Naive thymus-derived CD4-positive, alpha-beta T cell (primary cell): ENCODE measurements at regions not wholly inside any gene's neighbourhood (a gene's known extent, or its start where the extent isn't known, plus 50 kb on each side); places are given as distances from the start of the nearest gene placed in this dataset.

Experiments
- ATAC-seq: fragments of 150-1000 bp; cut with Tn5 transposase; 2 replicates; pipeline ENCODE4 v1.10.0; 2021; ENCODE audit warnings: mild to moderate bottlenecking, moderate library complexity
- CTCF ChIA-PET: fragments of 350-600 bp; sonication (Branson Sonifier 250); formaldehyde crosslinking; loops from one replicate; lab custom pipeline; 2021; ENCODE audit warnings: antibody characterized with exemption; lab: Charles Lee
- POLR2A ChIA-PET: fragments of 350-600 bp; sonication (Branson Sonifier 250); formaldehyde crosslinking; loops from one replicate; lab custom pipeline; 2021; ENCODE audit warnings: antibody characterized with exemption, inconsistent platforms; lab: Charles Lee
- DNase-seq, 9 donors: peaks; one replicate each; pipeline versions ENCODE4 v3.0.0 to v3.0.0-alpha.2; 2020 to 2022; ENCODE audit warnings: mixed read lengths in 1 of 9
- H3K27ac ChIP-seq: one replicate; pipeline ENCODE4 v1.7.0; 2013; ENCODE audit warnings: mild to moderate bottlenecking, low read depth, low read length, moderate library complexity
- H3K27me3 ChIP-seq, 2 donors: one replicate each; pipeline ENCODE4 v1.7.0; 2013; ENCODE audit warnings: low read length in 2 of 2, mild to moderate bottlenecking in 2 of 2, moderate library complexity in 2 of 2; ENCODE audit not compliant: control insufficient read depth in 2 of 2, insufficient read depth in 2 of 2
- H3K36me3 ChIP-seq, 3 experiments: 1 replicate in 2 of 3; 2 replicates in 1 of 3; pipeline ENCODE4 v1.7.0; 2013; ENCODE audit warnings: low read length in 3 of 3, mild to moderate bottlenecking in 3 of 3, moderate library complexity in 1 of 3; ENCODE audit not compliant: insufficient read depth in 3 of 3, control insufficient read depth in 2 of 3
- H3K4me1 ChIP-seq, 2 donors: one replicate each; pipeline ENCODE4 v1.7.0; 2013; ENCODE audit warnings: low read length in 2 of 2, mild to moderate bottlenecking in 2 of 2, moderate library complexity in 1 of 2; ENCODE audit not compliant: control insufficient read depth in 2 of 2, insufficient read depth in 2 of 2
- H3K4me3 ChIP-seq: 2 replicates; pipeline ENCODE4 v1.7.0; 2013; ENCODE audit warnings: mild to moderate bottlenecking, low read length
- H3K9me3 ChIP-seq, 3 experiments: 1 replicate in 2 of 3; 2 replicates in 1 of 3; pipeline ENCODE4 v1.7.0; 2013; ENCODE audit warnings: low read length in 3 of 3; ENCODE audit not compliant: control insufficient read depth in 2 of 3
- H3K27ac Mint-ChIP-seq, 9 donors: one replicate each; pipeline ENCODE4 v1.8.0; 2020 to 2022; ENCODE audit warnings: mixed read lengths in 9 of 9, mild to moderate bottlenecking in 8 of 9, moderate library complexity in 5 of 9, inconsistent platforms in 2 of 9
- H3K27me3 Mint-ChIP-seq, 5 donors: one replicate each; pipeline ENCODE4 v1.8.0; 2021 to 2022; ENCODE audit warnings: mixed read lengths in 5 of 5, mild to moderate bottlenecking in 1 of 5
- H3K36me3 Mint-ChIP-seq, 5 donors: one replicate each; pipeline ENCODE4 v1.8.0; 2020 to 2022; ENCODE audit warnings: mixed read lengths in 5 of 5, mild to moderate bottlenecking in 3 of 5, inconsistent platforms in 1 of 5
- H3K4me1 Mint-ChIP-seq, 7 donors: one replicate each; pipeline ENCODE4 v1.8.0; 2020 to 2022; ENCODE audit warnings: mixed read lengths in 7 of 7, mild to moderate bottlenecking in 3 of 7, inconsistent platforms in 1 of 7
- H3K4me3 Mint-ChIP-seq, 10 donors: one replicate each; pipeline ENCODE4 v1.8.0; 2020 to 2022; ENCODE audit warnings: mild to moderate bottlenecking in 10 of 10, mixed read lengths in 10 of 10, moderate library complexity in 6 of 10, inconsistent platforms in 2 of 10
- H3K9me3 Mint-ChIP-seq, 11 donors: one replicate each; pipeline ENCODE4 v1.8.0; 2020 to 2022; ENCODE audit warnings: mixed read lengths in 11 of 11, mild to moderate bottlenecking in 4 of 11, inconsistent platforms in 1 of 11, moderate library complexity in 1 of 11
- intact Hi-C, 2 donors: fragments of 100-400 bp; cut with micrococcal nuclease; formaldehyde crosslinking; loops; one replicate each; pipeline ENCODE4 v1.15.1; 2023

DNA sequence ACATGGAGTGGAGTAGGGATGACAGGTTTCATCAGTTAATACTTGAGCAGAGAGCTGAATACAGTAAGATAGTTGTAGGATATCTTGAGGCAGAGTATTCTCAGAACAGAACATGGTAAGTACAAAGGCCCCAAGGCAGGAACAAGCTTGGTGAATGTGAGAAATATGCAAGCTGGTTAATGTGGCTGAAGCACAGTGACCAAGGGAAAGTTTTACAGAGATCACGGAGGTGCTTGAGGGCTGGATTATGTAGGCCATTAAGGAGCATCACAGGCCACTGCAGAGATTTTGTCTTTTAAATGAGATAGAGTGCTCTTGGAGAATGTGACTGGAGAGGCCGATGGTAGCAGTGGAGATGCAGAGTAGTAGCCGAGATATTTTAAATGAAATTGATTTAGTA, 54.0 kb upstream of the BOLA1 start:
- H3K36me3 Mint-ChIP-seq: peaks cover 6 to 37% (median 29%) of the 10 kb centered on the region in 5 donors
- Histone ChIP-seq H3K4me3 (peak overlapping the region; percentile 24), H3K4me1 (peaks cover 37 to 49% of the 10 kb centered on the region in 2 donors), H3K27me3 (no peaks in the 10 kb centered on the region), H3K9me3 (no peaks in the 10 kb centered on the region), H3K36me3 (no peaks in the 10 kb centered on the region), H3K27ac (peak overlapping the region; percentile 78)
- peak overlapping the region; percentile 8 to 91 (median 75) for H3K27ac Mint-ChIP-seq
- intact Hi-C loops: no loop called here
- peaks cover 35 to 64% (median 58%) of the 10 kb centered on the region in 7 donors for H3K4me1 Mint-ChIP-seq
- H3K4me3 Mint-ChIP-seq: peak overlapping the region; percentile 69 to 97 (median 90)
- ATAC-seq (no peak), DNase-seq (peak in 4 of 9 donors; percentile 0 to 7 (median 0))
- POLR2A ChIA-PET: interaction anchor here (0.6 to 7.9 kb wide), 6 partner anchors 32 to 80 kb away, joined by 3 to 547 read pairs (median 4); a partner anchor contains a TSS
- CTCF ChIA-PET: interaction anchor here (0.6 to 3.3 kb wide), 2 partner anchors 42 to 475 kb away, joined by 4 to 13 read pairs; a partner anchor contains a TSS
- H3K27me3 Mint-ChIP-seq: no peaks in the 10 kb centered on the region
- peaks cover 0 to 15% (median 2%) of the 10 kb centered on the region in 11 donors for H3K9me3 Mint-ChIP-seq

DNA sequence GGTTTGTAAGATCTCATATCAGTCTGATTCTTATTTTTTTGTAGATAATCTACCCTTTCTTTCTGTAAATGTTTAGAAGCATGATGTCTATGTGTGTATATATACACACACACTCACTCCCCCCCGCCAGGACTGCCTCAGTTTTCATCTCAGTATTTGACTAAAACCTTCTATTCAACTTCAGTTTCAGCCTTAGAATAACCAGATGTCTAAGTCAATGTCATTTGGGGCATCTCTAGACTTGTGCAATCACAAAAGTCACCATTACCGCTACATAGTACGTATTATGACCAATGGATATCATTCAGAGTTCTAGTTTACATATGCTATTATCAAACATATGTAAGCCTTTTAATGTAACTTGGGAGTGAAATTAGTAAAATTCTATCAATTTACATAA, 53.3 kb upstream of the BOLA1 start:
- Mint-ChIP-seq H3K9me3 (peaks cover 0 to 15% (median 2%) of the 10 kb centered on the region in 11 donors), H3K4me3 (peak overlapping the region; percentile 69 to 97 (median 90)), H3K27ac (peak overlapping the region; percentile 8 to 91 (median 75)), H3K27me3 (no peaks in the 10 kb centered on the region), H3K4me1 (peaks cover 35 to 64% (median 58%) of the 10 kb centered on the region in 7 donors), H3K36me3 (peaks cover 6 to 37% (median 29%) of the 10 kb centered on the region in 5 donors)
- Histone ChIP-seq H3K36me3 (no peaks in the 10 kb centered on the region), H3K4me3 (peak overlapping the region; percentile 24), H3K27ac (peak overlapping the region; percentile 78), H3K9me3 (no peaks in the 10 kb centered on the region), H3K27me3 (no peaks in the 10 kb centered on the region), H3K4me1 (peaks cover 37 to 49% of the 10 kb centered on the region in 2 donors)
- ATAC-seq (no peak), DNase-seq (peak in 1 of 9 donors; percentile 6)
- CTCF ChIA-PET: interaction anchor here (0.6 to 3.3 kb wide), 2 partner anchors 41 to 475 kb away, joined by 4 to 13 read pairs; a partner anchor contains a TSS
- intact Hi-C loops: no loop called here
- POLR2A ChIA-PET: interaction anchor here (0.6 to 7.9 kb wide), 4 partner anchors 33 to 80 kb away, joined by 3 to 547 read pairs (median 4); a partner anchor contains a TSS

GRCh38 chr1:149846593-149847466, 52.5 kb upstream of the BOLA1 start:
- peaks cover 6 to 37% (median 29%) of the 10 kb centered on the region in 5 donors for H3K36me3 Mint-ChIP-seq
- DNase-seq: peak in 2 of 9 donors; percentile 0
- no peaks in the 10 kb centered on the region for H3K27me3 Mint-ChIP-seq
- intact Hi-C loops: no loop called here
- peaks cover 35 to 64% (median 58%) of the 10 kb centered on the region in 7 donors for H3K4me1 Mint-ChIP-seq
- Histone ChIP-seq H3K27ac (no peak overlapping the region), H3K27me3 (no peaks in the 10 kb centered on the region), H3K4me1 (peaks cover 37 to 49% of the 10 kb centered on the region in 2 donors), H3K4me3 (no peak overlapping the region), H3K9me3 (no peaks in the 10 kb centered on the region), H3K36me3 (no peaks in the 10 kb centered on the region)
- peak overlapping the region in 8 of 10 donors; percentile 3 to 89 (median 69) for H3K4me3 Mint-ChIP-seq
- ChIA-PET POLR2A (interaction anchor here (1.2 to 7.9 kb wide), 2 partner anchors 38 to 81 kb away, joined by 4 to 547 read pairs; a partner anchor contains a TSS), CTCF (no interaction called here)
- ATAC-seq: no peak
- peaks cover 0 to 15% (median 2%) of the 10 kb centered on the region in 11 donors for H3K9me3 Mint-ChIP-seq
- H3K27ac Mint-ChIP-seq: peak overlapping the region in 8 of 9 donors; percentile 41 to 89 (median 76)

- peaks cover 37 to 49% of the 10 kb centered on the region in 2 donors for H3K4me1 ChIP-seq
- DNase-seq (peak in 4 of 9 donors; percentile 0 to 3 (median 0)), ATAC-seq (no peak)
- Mint-ChIP-seq H3K4me1 (peaks cover 35 to 64% (median 57%) of the 10 kb centered on the region in 7 donors), H3K27me3 (no peaks in the 10 kb centered on the region), H3K9me3 (peaks cover 0 to 15% (median 2%) of the 10 kb centered on the region in 11 donors), H3K36me3 (peaks cover 6 to 36% (median 29%) of the 10 kb centered on the region in 5 donors), H3K4me3 (peak overlapping the region; percentile 84 to 95 (median 90)), H3K27ac (peak overlapping the region; percentile 8 to 96 (median 88))
- peak overlapping the region; percentile 66 for H3K4me3 ChIP-seq
- H3K27ac ChIP-seq: peak overlapping the region; percentile 79
- CTCF ChIA-PET: interaction anchor here (1.2 kb wide), 1 partner anchor 33 kb away, joined by 5 read pairs; no protein-coding TSS in a partner anchor
- H3K27me3 ChIP-seq: no peaks in the 10 kb centered on the region
- intact Hi-C loops: no loop called here
- H3K9me3 ChIP-seq: no peaks in the 10 kb centered on the region
- POLR2A ChIA-PET: interaction anchor here (0.8 to 7.9 kb wide), 4 partner anchors 36 to 155 kb away, joined by 3 to 547 read pairs (median 8); partner anchors contain the start of gene SF3B4
- no peaks in the 10 kb centered on the region for H3K36me3 ChIP-seq
Measured at GRCh38 chr1:149848340-149849110, 50.8 kb upstream of the BOLA1 start.

DNA sequence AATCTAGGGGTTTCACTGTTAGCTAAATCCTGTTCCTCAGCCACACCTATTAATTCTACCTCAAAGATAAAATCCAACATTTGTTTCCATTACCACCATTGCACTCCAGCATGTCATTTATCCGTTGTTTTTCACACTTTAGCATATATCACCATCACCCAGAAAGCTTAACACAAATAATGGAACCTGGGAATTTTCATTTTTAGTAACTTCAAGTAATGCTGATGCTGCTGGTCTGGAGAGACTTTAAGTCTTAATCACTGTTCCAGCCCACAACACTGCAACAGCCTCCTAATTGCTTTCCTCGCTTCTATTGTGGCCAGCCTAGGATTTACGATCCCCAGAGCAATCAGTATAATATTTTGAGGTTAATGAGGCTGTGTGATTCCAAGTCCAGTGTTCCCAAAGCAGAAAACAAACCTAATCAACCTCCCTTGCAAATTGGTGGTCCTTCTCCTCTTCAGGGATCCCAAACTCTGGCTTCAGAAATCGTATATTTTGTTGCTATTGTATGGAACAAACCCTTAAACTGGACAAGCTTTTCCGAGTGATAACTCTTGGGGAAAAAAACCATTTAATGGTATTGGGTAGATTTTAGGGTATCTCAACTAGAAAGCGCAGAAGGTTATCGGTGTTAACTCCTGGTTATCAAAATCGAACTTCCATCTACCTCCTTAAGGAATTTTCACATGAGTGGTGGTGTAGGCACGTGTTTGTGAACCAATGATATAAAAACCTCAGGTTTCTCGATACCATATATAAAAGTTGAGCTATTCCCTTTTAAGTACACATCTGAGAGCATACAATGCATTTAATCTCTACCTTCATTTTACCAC, 50.0 kb upstream of the BOLA1 start:
- ChIA-PET CTCF (interaction anchor here (0.9 to 1.2 kb wide), 3 partner anchors 32 to 38 kb away, joined by 3 to 5 read pairs (median 4); a partner anchor contains a TSS), POLR2A (interaction anchor here (0.5 to 7.9 kb wide), 14 partner anchors 28 to 526 kb away, joined by 3 to 547 read pairs (median 3); partner anchors contain the start of genes BOLA1, OTUD7B and SF3B4)
- H3K27me3 ChIP-seq: no peaks in the 10 kb centered on the region
- Mint-ChIP-seq H3K4me1 (peaks cover 35 to 57% (median 54%) of the 10 kb centered on the region in 7 donors), H3K9me3 (peaks cover 0 to 15% (median 2%) of the 10 kb centered on the region in 11 donors), H3K27ac (peak overlapping the region; percentile 79 to 96 (median 89)), H3K27me3 (no peaks in the 10 kb centered on the region), H3K36me3 (peaks cover 6 to 31% (median 29%) of the 10 kb centered on the region in 5 donors), H3K4me3 (peak overlapping the region; percentile 84 to 95 (median 90))
- no peaks in the 10 kb centered on the region for H3K9me3 ChIP-seq
- DNase-seq: peak in 3 of 9 donors; percentile 0 to 8 (median 0)
- no peaks in the 10 kb centered on the region for H3K36me3 ChIP-seq
- peak overlapping the region; percentile 66 for H3K4me3 ChIP-seq
- no peak for ATAC-seq
- intact Hi-C loops: no loop called here
- peak overlapping the region; percentile 79 for H3K27ac ChIP-seq
- H3K4me1 ChIP-seq: peaks cover 37 to 49% of the 10 kb centered on the region in 2 donors
